Occipital lobe (tissue), 1 donor: ENCODE measurements at regions not wholly inside any gene's neighbourhood (a gene's known extent, or its start where the extent isn't known, plus 50 kb on each side); places are given as distances from the start of the nearest gene placed in this dataset.

Source experiments
- DNase-seq: peaks from one replicate; lab custom pipeline; 2025; lab: John Stamatoyannopoulos, UW

GRCh38 chr2:126826491-126826890 lies 72.2 kb upstream of the TEX51 start:
- no peak for DNase-seq

- no peak for DNase-seq
These were observed 71.3 kb upstream of the TEX51 start for GRCh38 chr2:126827371-126827770.

- DNase-seq, result no peak
These were observed 70.6 kb upstream of the TEX51 start for GRCh38 chr2:126828051-126828450.

GRCh38 chr2:126828491-126828890 lies 70.2 kb upstream of the TEX51 start:
- DNase-seq, result no peak

- DNase-seq, result no peak
These were observed 67.3 kb upstream of the TEX51 start for GRCh38 chr2:126831234-126832005.

- DNase-seq, result no peak
These were observed 66.7 kb upstream of the TEX51 start for GRCh38 chr2:126832014-126832413.

- DNase-seq, result no peak
These were observed 65.9 kb upstream of the TEX51 start for GRCh38 chr2:126832757-126833156.

GRCh38 chr2:126834006-126834659 lies 64.6 kb upstream of the TEX51 start:
- DNase-seq, result no peak

- DNase-seq, result no peak
These were observed 63.4 kb upstream of the TEX51 start for GRCh38 chr2:126835261-126835660.

GRCh38 chr2:126835831-126836230 lies 62.9 kb upstream of the TEX51 start:
- DNase-seq, result no peak

GRCh38 chr2:126836761-126837679 lies 61.7 kb upstream of the TEX51 start:
- DNase-seq, result no peak

- DNase-seq, result no peak
These were observed 60.5 kb upstream of the TEX51 start for GRCh38 chr2:126837966-126838715.

- DNase-seq, result no peak
These were observed 60.0 kb upstream of the TEX51 start for GRCh38 chr2:126838716-126838985.

- DNase-seq, result no peak
These were observed 58.9 kb upstream of the TEX51 start for GRCh38 chr2:126839796-126840195.

- DNase-seq, result no peak
These were observed 55.6 kb upstream of the TEX51 start for GRCh38 chr2:126843081-126843480.

GRCh38 chr2:126846241-126846640 lies 52.4 kb upstream of the TEX51 start:
- DNase-seq, result no peak
